ENCODE measurements at regions not wholly inside any gene's neighbourhood (a gene's known extent, or its start where the extent isn't known, plus 50 kb on each side); places are given as distances from the start of the nearest gene placed in this dataset.
A peak's percentile ranks its signal among the peaks of the same experiment; 100 is the strongest.

GRCh38 chr11:112856133-112856532 is 105.1 kb upstream of the NCAM1 start:
- no peaks in the 10 kb centered on the region for H3K27me3 ChIP-seq
- H3K4me3 ChIP-seq: no peak overlapping the region
- H3K4me1 ChIP-seq: peaks cover 0 to 11% of the 10 kb centered on the region in 2 donors
- peak overlapping the region in 1 of 2 donors; percentile 26 for H3K27ac ChIP-seq
- H3K36me3 ChIP-seq: no peaks in the 10 kb centered on the region
- no peak for DNase-seq (ENCODE audit: low spot score)
- H3K9me3 ChIP-seq: peaks cover 0 to 7% of the 10 kb centered on the region in 2 donors
- no peak for TF ChIP-seq CTCF (IDR thresholded peaks at IDR 0.05)

- no peak for DNase-seq (ENCODE audit: low spot score)
- Histone ChIP-seq H3K27ac (peak overlapping the region in 1 of 2 donors; percentile 26), H3K36me3 (no peaks in the 10 kb centered on the region), H3K27me3 (no peaks in the 10 kb centered on the region), H3K4me3 (no peak overlapping the region), H3K9me3 (peaks cover 0 to 11% of the 10 kb centered on the region in 2 donors), H3K4me1 (peaks cover 0 to 11% of the 10 kb centered on the region in 2 donors)
- no peak for TF ChIP-seq CTCF (IDR thresholded peaks at IDR 0.05)
Measured at GRCh38 chr11:112856591-112856990, 104.6 kb upstream of the NCAM1 start.

GRCh38 chr11:112858289-112859023 is 102.8 kb upstream of the NCAM1 start:
- no peak for DNase-seq (ENCODE audit: low spot score)
- H3K27ac ChIP-seq: peak overlapping the region in 1 of 2 donors; percentile 37
- H3K4me1 ChIP-seq: peaks cover 0 to 6% of the 10 kb centered on the region in 2 donors
- peaks cover 0 to 21% of the 10 kb centered on the region in 2 donors for H3K9me3 ChIP-seq
- TF ChIP-seq CTCF (IDR thresholded peaks at IDR 0.05): no peak
- H3K36me3 ChIP-seq: no peaks in the 10 kb centered on the region
- no peaks in the 10 kb centered on the region for H3K27me3 ChIP-seq
- no peak overlapping the region for H3K4me3 ChIP-seq

- no peak overlapping the region for H3K4me3 ChIP-seq
- no peak for TF ChIP-seq CTCF (IDR thresholded peaks at IDR 0.05)
- no peaks in the 10 kb centered on the region for H3K27me3 ChIP-seq
- no peaks in the 10 kb centered on the region for H3K36me3 ChIP-seq
- peaks cover 0 to 16% of the 10 kb centered on the region in 2 donors for H3K4me1 ChIP-seq
- no peak for DNase-seq (ENCODE audit: low spot score)
- H3K27ac ChIP-seq: peak overlapping the region; percentile 25 to 58
- peaks cover 0 to 21% of the 10 kb centered on the region in 2 donors for H3K9me3 ChIP-seq
Measured at GRCh38 chr11:112859787-112860186, 101.4 kb upstream of the NCAM1 start.

GRCh38 chr11:112861356-112861755 is 99.9 kb upstream of the NCAM1 start:
- Histone ChIP-seq H3K4me3 (no peak overlapping the region), H3K4me1 (peaks cover 0 to 15% of the 10 kb centered on the region in 2 donors), H3K9me3 (peaks cover 0 to 21% of the 10 kb centered on the region in 2 donors), H3K27ac (no peak overlapping the region), H3K36me3 (no peaks in the 10 kb centered on the region), H3K27me3 (no peaks in the 10 kb centered on the region)
- DNase-seq (ENCODE audit: low spot score): no peak
- no peak for TF ChIP-seq CTCF (IDR thresholded peaks at IDR 0.05)
